SHP77 treated with DMSO at 0.1 percent for 48 hours (cell line): ENCODE measurements at regions not wholly inside any gene's neighbourhood (a gene's known extent, or its start where the extent isn't known, plus 50 kb on each side); places are given as distances from the start of the nearest gene placed in this dataset.

Experiments used
- DNase-seq: peaks from one replicate; lab custom pipeline; 2025; lab: John Stamatoyannopoulos, UW

- no peak for DNase-seq
Observed at GRCh38 chr4:41318839-41319530, 62.3 kb downstream of the UCHL1 start.

GRCh38 chr4:41319553-41319952 lies 62.8 kb downstream of the UCHL1 start:
- DNase-seq, result no peak

- DNase-seq, result no peak
Observed at GRCh38 chr4:41320278-41320677, 63.5 kb downstream of the UCHL1 start.

GRCh38 chr4:41320786-41321185 lies 64.1 kb downstream of the UCHL1 start:
- DNase-seq, result no peak

GRCh38 chr4:41321216-41321945 lies 64.7 kb downstream of the UCHL1 start:
- no peak for DNase-seq

- no peak for DNase-seq
Observed at GRCh38 chr4:41322617-41323016, 65.9 kb downstream of the UCHL1 start.

GRCh38 chr4:41323179-41323578 lies 66.5 kb downstream of the UCHL1 start:
- no peak for DNase-seq

- no peak for DNase-seq
Observed at GRCh38 chr4:41323706-41324105, 67.0 kb downstream of the UCHL1 start.

GRCh38 chr4:41324861-41325260 lies 68.1 kb downstream of the UCHL1 start:
- DNase-seq, result no peak

GRCh38 chr4:41325901-41326300 lies 69.2 kb downstream of the UCHL1 start:
- no peak for DNase-seq

- no peak for DNase-seq
Observed at GRCh38 chr4:41326776-41327175, 70.0 kb downstream of the UCHL1 start.

GRCh38 chr4:41327770-41328169 lies 71.0 kb downstream of the UCHL1 start:
- no peak for DNase-seq

- no peak for DNase-seq
Observed at GRCh38 chr4:41329361-41329760, 72.6 kb downstream of the UCHL1 start.

- no peak for DNase-seq
Observed at GRCh38 chr4:41331224-41331623, 74.5 kb downstream of the UCHL1 start.

- DNase-seq, result no peak
Observed at GRCh38 chr4:41332510-41333054, 75.9 kb downstream of the UCHL1 start.

- DNase-seq, result no peak
Observed at GRCh38 chr4:41334182-41334581, 77.5 kb downstream of the UCHL1 start.

- DNase-seq, result no peak
Observed at GRCh38 chr4:41339812-41340809, 83.4 kb downstream of the UCHL1 start.

GRCh38 chr4:41346306-41347061 lies 89.8 kb downstream of the UCHL1 start:
- DNase-seq, result no peak

- no peak for DNase-seq
Observed at GRCh38 chr4:41349021-41349420, 92.3 kb downstream of the UCHL1 start.

- DNase-seq, result no peak
Observed at GRCh38 chr4:41358647-41359421, 102.1 kb downstream of the UCHL1 start.

- no peak for DNase-seq
Observed at GRCh38 chr4:41359422-41359775, 102.7 kb downstream of the UCHL1 start.
